MCF 10A (cell line): ENCODE measurements at regions not wholly inside any gene's neighbourhood (a gene's known extent, or its start where the extent isn't known, plus 50 kb on each side); places are given as distances from the start of the nearest gene placed in this dataset.

ENCODE experiments used
- BruUV-seq: library from RNA; stranded (reverse); fragments of 400-500 nt; replicated peaks from 2 replicates; lab custom pipeline; 2021; lab: Mats Ljungman, UMichigan
- CTCF ChIA-PET: fragments of 300-600 bp; sonication (Branson Sonifier 250); formaldehyde crosslinking; extraction: SDS; loops from one replicate; lab custom pipeline; 2021; ENCODE audit warnings: antibody characterized with exemption, inconsistent platforms; lab: Yijun Ruan, JAX
- POLR2A ChIA-PET: fragments of 300-600, 350-650 bp; sonication (Branson Sonifier 250); formaldehyde crosslinking; extraction: SDS; loops from one replicate; lab custom pipeline; 2020; ENCODE audit warnings: antibody characterized with exemption, inconsistent platforms; lab: Yijun Ruan, JAX
- DNase-seq: peaks from one replicate; pipeline ENCODE4 v3.0.0-alpha.2; 2018; ENCODE audit not compliant: unreplicated experiment
- H3K27ac Mint-ChIP-seq: one replicate; pipeline ENCODE4 v1.8.0; 2022; ENCODE audit warnings: mild to moderate bottlenecking, low read depth, mixed read lengths; ENCODE audit not compliant: unreplicated experiment
- H3K27me3 Mint-ChIP-seq: one replicate; pipeline ENCODE4 v1.8.0; 2022; ENCODE audit warnings: mixed read lengths; ENCODE audit not compliant: insufficient read depth, unreplicated experiment
- H3K36me3 Mint-ChIP-seq: one replicate; pipeline ENCODE4 v1.8.0; 2022; ENCODE audit warnings: mild to moderate bottlenecking, moderate library complexity, mixed read lengths; ENCODE audit not compliant: insufficient read depth, unreplicated experiment
- H3K4me1 Mint-ChIP-seq: one replicate; pipeline ENCODE4 v1.8.0; 2022; ENCODE audit warnings: mixed read lengths; ENCODE audit not compliant: insufficient read depth, unreplicated experiment
- H3K4me3 Mint-ChIP-seq: one replicate; pipeline ENCODE4 v1.8.0; 2022; ENCODE audit warnings: mild to moderate bottlenecking, moderate library complexity, mixed read lengths; ENCODE audit not compliant: unreplicated experiment
- H3K9me3 Mint-ChIP-seq: one replicate; pipeline ENCODE4 v1.8.0; 2022; ENCODE audit warnings: mixed read lengths; ENCODE audit not compliant: unreplicated experiment
- intact Hi-C: fragments of 100-400 bp; cut with micrococcal nuclease; formaldehyde crosslinking; loops from 2 replicates; pipeline ENCODE4 v1.14.1; 2022
- TF ChIP-seq, protein P1 (sequence below): fragments of 200-600 bp; IDR thresholded peaks from one replicate; pipeline ENCODE4 v1.8.0; 2022; ENCODE audit warnings: antibody characterized with exemption, mild to moderate bottlenecking; ENCODE audit not compliant: unreplicated experiment

DNA sequence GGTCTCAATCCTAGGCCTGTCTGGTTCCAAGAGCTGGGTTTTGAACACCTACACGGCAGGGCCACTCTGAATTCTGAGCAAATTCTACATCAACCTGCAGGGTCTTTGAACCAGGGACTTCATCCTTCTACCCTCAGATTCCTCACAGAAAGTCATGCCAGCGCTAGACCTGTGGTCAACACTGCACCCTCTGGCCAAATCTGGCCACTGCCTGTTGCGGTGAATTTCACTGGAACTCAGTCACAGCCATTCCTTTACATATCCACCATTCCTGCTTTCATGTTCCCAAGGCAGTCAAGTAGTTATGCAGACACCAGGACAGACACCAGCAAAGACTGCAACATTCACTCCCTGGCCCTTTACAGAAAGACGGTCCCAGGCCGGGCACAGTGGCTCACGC lies 144.6 kb downstream of the C16orf95 start:
- intact Hi-C loops: no loop called here
- no peaks in the 10 kb centered on the region for H3K4me1 Mint-ChIP-seq
- TF ChIP-seq, protein P1, sequence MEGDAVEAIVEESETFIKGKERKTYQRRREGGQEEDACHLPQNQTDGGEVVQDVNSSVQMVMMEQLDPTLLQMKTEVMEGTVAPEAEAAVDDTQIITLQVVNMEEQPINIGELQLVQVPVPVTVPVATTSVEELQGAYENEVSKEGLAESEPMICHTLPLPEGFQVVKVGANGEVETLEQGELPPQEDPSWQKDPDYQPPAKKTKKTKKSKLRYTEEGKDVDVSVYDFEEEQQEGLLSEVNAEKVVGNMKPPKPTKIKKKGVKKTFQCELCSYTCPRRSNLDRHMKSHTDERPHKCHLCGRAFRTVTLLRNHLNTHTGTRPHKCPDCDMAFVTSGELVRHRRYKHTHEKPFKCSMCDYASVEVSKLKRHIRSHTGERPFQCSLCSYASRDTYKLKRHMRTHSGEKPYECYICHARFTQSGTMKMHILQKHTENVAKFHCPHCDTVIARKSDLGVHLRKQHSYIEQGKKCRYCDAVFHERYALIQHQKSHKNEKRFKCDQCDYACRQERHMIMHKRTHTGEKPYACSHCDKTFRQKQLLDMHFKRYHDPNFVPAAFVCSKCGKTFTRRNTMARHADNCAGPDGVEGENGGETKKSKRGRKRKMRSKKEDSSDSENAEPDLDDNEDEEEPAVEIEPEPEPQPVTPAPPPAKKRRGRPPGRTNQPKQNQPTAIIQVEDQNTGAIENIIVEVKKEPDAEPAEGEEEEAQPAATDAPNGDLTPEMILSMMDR: no peak

DNA sequence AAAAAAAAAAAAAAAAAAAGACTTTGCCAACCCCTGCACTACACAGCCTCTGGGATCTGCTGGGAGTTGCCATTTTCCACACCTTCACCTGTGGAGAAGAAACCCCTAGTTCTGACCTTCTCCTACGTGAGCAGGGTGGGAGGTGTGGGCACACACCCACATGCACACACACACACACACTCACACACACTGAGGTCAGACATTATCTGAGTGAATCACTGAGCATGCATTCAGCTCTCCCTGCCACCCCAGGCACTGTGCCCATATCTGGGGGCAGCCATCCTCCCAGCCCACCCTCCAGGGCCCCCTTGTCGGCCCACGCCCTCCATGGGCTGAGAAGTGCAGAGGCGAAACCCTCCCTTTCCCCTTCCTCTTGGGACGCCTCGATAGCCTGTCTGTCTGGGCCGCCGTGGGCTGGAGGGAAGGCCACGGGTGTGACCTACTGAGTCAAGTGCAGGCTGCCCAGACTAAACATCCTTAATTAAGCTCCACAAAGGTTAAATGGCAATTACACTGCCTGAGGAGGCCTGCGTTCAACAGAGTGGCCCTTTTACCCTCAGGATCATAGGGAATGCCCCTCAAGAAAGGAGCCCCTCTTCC lies 143.8 kb downstream of the C16orf95 start:
- Mint-ChIP-seq H3K27me3 (no peaks in the 10 kb centered on the region), H3K9me3 (no peaks in the 10 kb centered on the region), H3K36me3 (no peaks in the 10 kb centered on the region), H3K4me3 (no peak overlapping the region), H3K27ac (no peak overlapping the region), H3K4me1 (peaks cover under 1% of the 10 kb centered on the region)
- CTCF ChIA-PET: interaction anchor here (0.6 kb wide), 1 partner anchor 68 kb away, joined by 3 read pairs; no protein-coding TSS in a partner anchor
- TF ChIP-seq, protein P1: no peak
- DNase-seq: no peak
- intact Hi-C loops: no loop called here
- POLR2A ChIA-PET: no interaction called here
- BruUV-seq: no TSS peak

More for the DNA sequence above, 144.6 kb downstream of the C16orf95 start:
- ChIA-PET POLR2A (no interaction called here), CTCF (no interaction called here)
- no peak for DNase-seq
- Mint-ChIP-seq H3K27ac (no peak overlapping the region), H3K27me3 (no peaks in the 10 kb centered on the region), H3K9me3 (no peaks in the 10 kb centered on the region), H3K4me3 (no peak overlapping the region), H3K36me3 (no peaks in the 10 kb centered on the region)
- no TSS peak for BruUV-seq

DNA sequence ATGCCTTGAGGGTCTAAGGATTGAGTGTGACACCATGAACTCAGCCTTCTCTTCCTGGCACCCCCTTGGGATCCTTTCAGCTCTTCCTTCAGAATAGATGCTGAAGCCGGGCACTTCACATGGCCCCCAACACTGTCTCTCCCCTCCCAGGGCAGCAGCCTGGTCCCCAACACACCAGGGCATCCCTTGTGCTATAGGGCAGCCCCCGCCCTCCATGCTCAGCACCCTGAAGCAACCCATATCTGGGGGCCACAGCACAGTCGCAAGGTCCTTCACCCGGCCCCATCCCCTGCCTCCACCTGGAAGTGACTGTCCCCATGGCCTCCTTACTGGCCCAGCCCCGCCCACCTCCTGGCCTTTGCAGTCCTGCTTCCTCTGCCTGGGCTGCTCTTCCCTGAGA lies 143.1 kb downstream of the C16orf95 start:
- Mint-ChIP-seq H3K4me1 (peaks cover 6% of the 10 kb centered on the region), H3K4me3 (no peak overlapping the region), H3K27ac (no peak overlapping the region), H3K27me3 (no peaks in the 10 kb centered on the region), H3K9me3 (no peaks in the 10 kb centered on the region), H3K36me3 (no peaks in the 10 kb centered on the region)
- ChIA-PET POLR2A (no interaction called here), CTCF (interaction anchor here (0.6 kb wide), 1 partner anchor 69 kb away, joined by 3 read pairs; no protein-coding TSS in a partner anchor)
- intact Hi-C loops: no loop called here
- DNase-seq: no peak
- no TSS peak for BruUV-seq
- TF ChIP-seq, protein P1: no peak

DNA sequence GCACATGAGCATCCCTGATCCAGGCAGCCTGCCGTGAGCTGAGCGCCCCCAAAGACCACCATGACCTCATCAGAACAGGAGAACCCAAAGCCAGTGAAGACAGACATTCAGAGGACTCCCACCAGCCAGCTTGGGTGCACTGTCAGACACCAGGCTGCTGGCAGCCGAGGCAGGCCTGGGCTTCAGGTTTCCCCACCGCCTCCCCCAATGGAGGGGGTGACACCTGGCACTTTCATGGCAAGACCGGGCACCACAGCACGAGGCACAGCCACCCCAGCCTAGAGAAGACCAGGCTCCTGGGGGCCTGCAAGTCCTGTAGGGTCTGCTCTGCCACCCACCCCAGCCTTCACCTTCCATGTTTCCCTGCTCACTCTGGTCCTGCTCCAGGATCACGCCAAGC lies 140.5 kb downstream of the C16orf95 start:
- TF ChIP-seq, protein P1: no peak
- H3K4me1 Mint-ChIP-seq: peaks cover 12% of the 10 kb centered on the region
- ChIA-PET POLR2A (no interaction called here), CTCF (interaction anchor here (0.6 to 0.7 kb wide), 4 partner anchors 115 to 613 kb away, joined by 3 to 4 read pairs (median 3); no protein-coding TSS in a partner anchor)
- DNase-seq: no peak
- no peaks in the 10 kb centered on the region for H3K36me3 Mint-ChIP-seq
- no peak overlapping the region for H3K4me3 Mint-ChIP-seq
- no TSS peak for BruUV-seq
- H3K27ac Mint-ChIP-seq: no peak overlapping the region
- no peaks in the 10 kb centered on the region for H3K9me3 Mint-ChIP-seq
- intact Hi-C loops: no loop called here
- H3K27me3 Mint-ChIP-seq: no peaks in the 10 kb centered on the region
